Mesodermal cell (in vitro differentiated cells): ENCODE measurements at regions not wholly inside any gene's neighbourhood (a gene's known extent, or its start where the extent isn't known, plus 50 kb on each side); places are given as distances from the start of the nearest gene placed in this dataset.

Source experiments
- H3K27ac ChIP-seq: 2 replicates; pipeline ENCODE4 v1.7.0; 2013; ENCODE audit warnings: mild to moderate bottlenecking, low read depth, low read length, moderate library complexity; ENCODE audit not compliant: severe bottlenecking
- H3K36me3 ChIP-seq: 2 replicates; pipeline ENCODE4 v1.7.1; 2013; ENCODE audit warnings: mild to moderate bottlenecking, low read length, moderate library complexity; ENCODE audit not compliant: control insufficient read depth, insufficient read depth
- H3K4me1 ChIP-seq: one replicate; pipeline ENCODE4 v1.7.1; 2013; ENCODE audit warnings: mild to moderate bottlenecking, low read length; ENCODE audit not compliant: insufficient read depth, control insufficient read depth, poor library complexity, severe bottlenecking
- H3K4me3 ChIP-seq: 2 replicates; pipeline ENCODE4 v1.7.0; 2013; ENCODE audit warnings: low read length, control low read depth, mild to moderate bottlenecking; ENCODE audit not compliant: insufficient read depth, poor library complexity, severe bottlenecking; ENCODE audit errors: extremely low read depth
- H3K9me3 ChIP-seq: 2 replicates; pipeline ENCODE4 v1.7.1; 2013; ENCODE audit warnings: mild to moderate bottlenecking, low read length, moderate library complexity; ENCODE audit not compliant: control insufficient read depth
- WGBS, 2 experiments: methylation state at CpG; one replicate each; pipeline ENCODE4 v1.1.5; 2013; ENCODE audit warnings: missing lambda C conversion rate in 2 of 2; ENCODE audit not compliant: insufficient coverage in 2 of 2; 5-methylcytosine and 5-hydroxymethylcytosine counted together

- Histone ChIP-seq H3K9me3 (no peaks in the 10 kb centered on the region), H3K4me1 (no peaks in the 10 kb centered on the region), H3K4me3 (no peak overlapping the region), H3K27ac (no peak overlapping the region), H3K36me3 (no peaks in the 10 kb centered on the region)
- 27 to 43% methylated on average over 5 of the region's 5 CpGs for WGBS, 2 experiments
These were observed 61.7 kb upstream of the LCLAT1 start for GRCh38 chr2:30385327-30385726.

DNA sequence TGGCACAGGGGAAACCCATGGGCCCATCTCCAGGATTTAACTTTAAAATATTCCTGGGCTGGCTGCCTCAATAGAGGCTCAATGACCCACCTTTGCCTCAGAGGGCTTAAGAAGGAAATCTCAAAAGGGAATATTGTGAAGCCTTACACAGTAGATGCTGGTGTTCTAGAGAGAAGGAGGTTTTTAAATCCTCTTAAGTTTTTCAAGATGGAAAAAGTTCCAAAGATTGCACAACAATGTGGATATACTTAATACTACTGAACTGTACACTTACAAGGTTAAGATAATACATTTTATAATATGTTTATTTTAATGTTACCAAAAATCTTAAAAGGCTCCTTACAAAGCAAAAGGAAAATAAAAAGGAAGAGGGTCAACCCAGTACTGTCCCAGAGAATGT is 54.9 kb upstream of the LCLAT1 start:
- no peaks in the 10 kb centered on the region for H3K4me1 ChIP-seq
- H3K9me3 ChIP-seq: no peaks in the 10 kb centered on the region
- H3K4me3 ChIP-seq: no peak overlapping the region
- H3K36me3 ChIP-seq: no peaks in the 10 kb centered on the region
- H3K27ac ChIP-seq: no peak overlapping the region

GRCh38 chr2:30393510-30393909 is 53.5 kb upstream of the LCLAT1 start:
- WGBS, 2 experiments: 60 to 100% methylated on average over 1 of the region's 1 CpG
- Histone ChIP-seq H3K9me3 (no peaks in the 10 kb centered on the region), H3K27ac (no peak overlapping the region), H3K4me3 (no peak overlapping the region), H3K36me3 (no peaks in the 10 kb centered on the region), H3K4me1 (no peaks in the 10 kb centered on the region)

- no peaks in the 10 kb centered on the region for H3K4me1 ChIP-seq
- no peak overlapping the region for H3K4me3 ChIP-seq
- no peak overlapping the region for H3K27ac ChIP-seq
- H3K9me3 ChIP-seq: no peaks in the 10 kb centered on the region
- 69 to 84% methylated on average over 4 of the region's 5 CpGs for WGBS, 2 experiments
- no peaks in the 10 kb centered on the region for H3K36me3 ChIP-seq
These were observed 53.0 kb upstream of the LCLAT1 start for GRCh38 chr2:30394096-30394495.

- WGBS, 2 experiments: 97 to 100% methylated on average over 1 to 3 of the region's 4 CpGs
- no peaks in the 10 kb centered on the region for H3K9me3 ChIP-seq
- H3K36me3 ChIP-seq: no peaks in the 10 kb centered on the region
- H3K4me3 ChIP-seq: no peak overlapping the region
- no peak overlapping the region for H3K27ac ChIP-seq
- H3K4me1 ChIP-seq: no peaks in the 10 kb centered on the region
These were observed 50.4 kb upstream of the LCLAT1 start for GRCh38 chr2:30396436-30397232.
